ENCODE measurements at regions not wholly inside any gene's neighbourhood (a gene's known extent, or its start where the extent isn't known, plus 50 kb on each side); places are given as distances from the start of the nearest gene placed in this dataset.

- no peak for DNase-seq
- H3K9me3 ChIP-seq = no peaks in the 10 kb centered on the region
- no peaks in the 10 kb centered on the region for H3K36me3 ChIP-seq
- H3K27me3 ChIP-seq = no peaks in the 10 kb centered on the region
- no peak for TF ChIP-seq CTCF (IDR thresholded peaks at IDR 0.05; ENCODE audit: low read depth, low read length)
- H3K4me3 ChIP-seq (ENCODE audit: low read depth, low read length) = no peak overlapping the region
- no peaks in the 10 kb centered on the region; the same call in 1 of the 2 replicates for H3K4me1 ChIP-seq
Measured at GRCh38 chr10:20405050-20405449, 492.1 kb downstream of the NEBL start.

GRCh38 chr10:20399772-20400171, 497.3 kb downstream of the NEBL start:
- no peaks in the 10 kb centered on the region for H3K36me3 ChIP-seq
- no peak overlapping the region for H3K4me3 ChIP-seq (ENCODE audit: low read depth, low read length)
- no peak for TF ChIP-seq CTCF (IDR thresholded peaks at IDR 0.05; ENCODE audit: low read depth, low read length)
- H3K27me3 ChIP-seq = no peaks in the 10 kb centered on the region
- peaks cover 6% of the 10 kb centered on the region; the same call in 1 of the 2 replicates for H3K4me1 ChIP-seq
- DNase-seq = no peak
- no peaks in the 10 kb centered on the region for H3K9me3 ChIP-seq

- Histone ChIP-seq H3K36me3 (no peaks in the 10 kb centered on the region), H3K4me3 (ENCODE audit: low read depth, low read length) (no peak overlapping the region), H3K4me1 (peaks cover 6% of the 10 kb centered on the region; the same call in 1 of the 2 replicates), H3K27me3 (no peaks in the 10 kb centered on the region), H3K9me3 (no peaks in the 10 kb centered on the region)
- no peak for DNase-seq
- TF ChIP-seq CTCF (IDR thresholded peaks at IDR 0.05; ENCODE audit: low read depth, low read length) = no peak
Measured at GRCh38 chr10:20396701-20397100, 500.4 kb downstream of the NEBL start.

GRCh38 chr10:20396205-20396604, 500.9 kb downstream of the NEBL start:
- H3K36me3 ChIP-seq = no peaks in the 10 kb centered on the region
- peaks cover 6% of the 10 kb centered on the region; the same call in 1 of the 2 replicates for H3K4me1 ChIP-seq
- DNase-seq = no peak
- TF ChIP-seq CTCF (IDR thresholded peaks at IDR 0.05; ENCODE audit: low read depth, low read length) = no peak
- no peaks in the 10 kb centered on the region for H3K27me3 ChIP-seq
- no peak overlapping the region for H3K4me3 ChIP-seq (ENCODE audit: low read depth, low read length)
- H3K9me3 ChIP-seq = no peaks in the 10 kb centered on the region

GRCh38 chr10:20391629-20392028, 505.5 kb downstream of the NEBL start:
- H3K4me1 ChIP-seq = peaks cover 6% of the 10 kb centered on the region; the same call in 1 of the 2 replicates
- no peak for TF ChIP-seq CTCF (IDR thresholded peaks at IDR 0.05; ENCODE audit: low read depth, low read length)

GRCh38 chr10:20381761-20382160, 515.4 kb downstream of the NEBL start:
- Histone ChIP-seq H3K4me1 (peaks cover 13% of the 10 kb centered on the region), H3K9me3 (no peaks in the 10 kb centered on the region; the same call in none of the 2 replicates), H3K36me3 (no peaks in the 10 kb centered on the region), H3K27me3 (no peaks in the 10 kb centered on the region), H3K4me3 (ENCODE audit: low read depth, low read length) (no peak overlapping the region)
- peak; percentile 58 for DNase-seq
- no peak for TF ChIP-seq CTCF (IDR thresholded peaks at IDR 0.05; ENCODE audit: low read depth, low read length)

More at GRCh38 chr10:20391629-20392028, 505.5 kb downstream of the NEBL start:
- no peaks in the 10 kb centered on the region for H3K9me3 ChIP-seq
- no peaks in the 10 kb centered on the region for H3K27me3 ChIP-seq
- H3K4me3 ChIP-seq (ENCODE audit: low read depth, low read length) = no peak overlapping the region
- H3K36me3 ChIP-seq = no peaks in the 10 kb centered on the region
- DNase-seq = no peak

Data from BE2C (cell line).